ENCODE measurements at regions not wholly inside any gene's neighbourhood (a gene's known extent, or its start where the extent isn't known, plus 50 kb on each side); places are given as distances from the start of the nearest gene placed in this dataset.

- Histone ChIP-seq H3K4me3 (no peak overlapping the region), H3K36me3 (no peaks in the 10 kb centered on the region), H3K27ac (no peak overlapping the region), H3K27me3 (no peaks in the 10 kb centered on the region), H3K9me3 (no peaks in the 10 kb centered on the region), H3K4me1 (ENCODE audit: insufficient read depth) (peaks cover under 1% of the 10 kb centered on the region)
- intact Hi-C loops (cut with DNase I): no loop called here
- no peak for TF ChIP-seq POLR2A (IDR thresholded peaks at IDR 0.05)
- TF ChIP-seq CTCF (IDR thresholded peaks at IDR 0.05): no peak
- no peak for TF ChIP-seq EP300 (IDR thresholded peaks at IDR 0.05)
- DNase-seq: no peak
- 90 to 92% (median 92%) methylated on average over 4 of the region's 4 CpGs for WGBS, 3 donors
Measured at GRCh38 chr6:146908786-146909185, 295.4 kb upstream of the STXBP5 start.

GRCh38 chr6:146909376-146909775 is 294.8 kb upstream of the STXBP5 start:
- no peak for DNase-seq
- WGBS, 3 donors: 51 to 62% (median 62%) methylated on average over 2 of the region's 2 CpGs

GRCh38 chr6:146909886-146910285 is 294.3 kb upstream of the STXBP5 start:
- Histone ChIP-seq H3K9me3 (no peaks in the 10 kb centered on the region), H3K27ac (no peak overlapping the region), H3K36me3 (no peaks in the 10 kb centered on the region), H3K4me1 (ENCODE audit: insufficient read depth) (peaks cover 3% of the 10 kb centered on the region), H3K27me3 (no peaks in the 10 kb centered on the region), H3K4me3 (no peak overlapping the region)
- no peak for TF ChIP-seq CTCF (IDR thresholded peaks at IDR 0.05)
- TF ChIP-seq EP300 (IDR thresholded peaks at IDR 0.05): no peak
- no peak for TF ChIP-seq POLR2A (IDR thresholded peaks at IDR 0.05)
- DNase-seq: no peak
- intact Hi-C loops (cut with DNase I): no loop called here
- 32 to 38% (median 36%) methylated on average over 2 of the region's 2 CpGs for WGBS, 3 donors

More at GRCh38 chr6:146909376-146909775, 294.8 kb upstream of the STXBP5 start:
- Histone ChIP-seq H3K9me3 (no peaks in the 10 kb centered on the region), H3K27me3 (no peaks in the 10 kb centered on the region), H3K4me3 (no peak overlapping the region), H3K27ac (no peak overlapping the region), H3K4me1 (ENCODE audit: insufficient read depth) (peaks cover 3% of the 10 kb centered on the region), H3K36me3 (no peaks in the 10 kb centered on the region)
- intact Hi-C loops (cut with DNase I): no loop called here
- TF ChIP-seq EP300 (IDR thresholded peaks at IDR 0.05): no peak
- TF ChIP-seq POLR2A (IDR thresholded peaks at IDR 0.05): no peak
- no peak for TF ChIP-seq CTCF (IDR thresholded peaks at IDR 0.05)

- no peak overlapping the region for H3K27ac ChIP-seq
- H3K27me3 ChIP-seq: no peaks in the 10 kb centered on the region
- no peaks in the 10 kb centered on the region for H3K9me3 ChIP-seq
- 84 to 92% (median 88%) methylated on average over 2 of the region's 2 CpGs for WGBS, 3 donors
- no peak for TF ChIP-seq CTCF (IDR thresholded peaks at IDR 0.05)
- no peak for TF ChIP-seq POLR2A (IDR thresholded peaks at IDR 0.05)
- TF ChIP-seq EP300 (IDR thresholded peaks at IDR 0.05): no peak
- no peak for DNase-seq
- peaks cover 4% of the 10 kb centered on the region for H3K4me1 ChIP-seq (ENCODE audit: insufficient read depth)
- intact Hi-C loops (cut with DNase I): no loop called here
- H3K36me3 ChIP-seq: no peaks in the 10 kb centered on the region
- no peak overlapping the region for H3K4me3 ChIP-seq
Measured at GRCh38 chr6:146910611-146911010, 293.6 kb upstream of the STXBP5 start.

Measured in ovary (tissue), 7 donors.